ENCODE measurements at regions not wholly inside any gene's neighbourhood (a gene's known extent, or its start where the extent isn't known, plus 50 kb on each side); places are given as distances from the start of the nearest gene placed in this dataset.
A peak's percentile ranks its signal among the peaks of the same experiment; 100 is the strongest.

- CTCF ChIA-PET, result no interaction called here
- intact Hi-C loops (cut with micrococcal nuclease), result no loop called here
- H2BK5ac ChIP-seq (ENCODE audit: low read depth, low read length, poor library complexity, severe bottlenecking), result no peak overlapping the region
These were observed 50.3 kb upstream of the SNRK start for GRCh38 chr3:43236008-43236407.

More at GRCh38 chr3:43236008-43236407, 50.3 kb upstream of the SNRK start:
- no peaks in the 10 kb centered on the region for H3K36me3 ChIP-seq (ENCODE audit: control insufficient read depth, insufficient read depth, low read length)
- no peak overlapping the region for H3K23ac ChIP-seq (ENCODE audit: low read depth, low read length)
- no peak overlapping the region for H2AFZ ChIP-seq (replicated peaks; ENCODE audit: low read length, poor library complexity)
- no peak overlapping the region for H2BK20ac ChIP-seq (ENCODE audit: low read depth, low read length)
- H2AK5ac ChIP-seq (ENCODE audit: low read depth, low read length), result no peak overlapping the region
- in situ Hi-C loops (cut with MboI; ENCODE audit: low sequenced_read_pairs), result no loop called here
- no peak overlapping the region for H3K4me3 ChIP-seq (ENCODE audit: insufficient read depth, low read depth, low read length)
- no CpG with 5 or more reads among the region's 1 CpG for WGBS, 2 experiments (ENCODE audit: extremely low coverage in 2 of 2, insufficient read length in 1 of 2)
- H3K27me3 ChIP-seq (ENCODE audit: control insufficient read depth, insufficient read depth, low read length), result no peaks in the 10 kb centered on the region
- H4K5ac ChIP-seq (ENCODE audit: low read depth, low read length), result no peak overlapping the region
- H3K4ac ChIP-seq (ENCODE audit: low read depth, low read length), result no peak overlapping the region; the same call in 1 of the 2 replicates
- POLR2A ChIA-PET (ENCODE audit: unreplicated experiment), result no interaction called here
- H3K4me2 ChIP-seq (ENCODE audit: low read depth, low read length), result no peak overlapping the region
- H3K9me3 ChIP-seq (ENCODE audit: control insufficient read depth, insufficient read depth, low read length), result no peaks in the 10 kb centered on the region; the same call in 1 of the 2 replicates
- H4K20me1 ChIP-seq (ENCODE audit: insufficient read depth, low read length), result no peaks in the 10 kb centered on the region
- H3K14ac ChIP-seq (replicated peaks; ENCODE audit: low read depth, low read length), result no peak overlapping the region
- no peak overlapping the region for H4K8ac ChIP-seq (ENCODE audit: low read depth in 2 of 2, low read length in 2 of 2)
- no peak for TF ChIP-seq ELK1 (IDR thresholded peaks at IDR 0.05; ENCODE audit: borderline replicate concordance, low read depth, low read length)
- no peak for TF ChIP-seq RCOR1 (IDR thresholded peaks at IDR 0.05; ENCODE audit: insufficient replicate concordance, low read length)
- TF ChIP-seq POLR2A (IDR thresholded peaks at IDR 0.05; ENCODE audit: low read depth, low read length), result no peak
- no peak for TF ChIP-seq FOS (IDR thresholded peaks at IDR 0.05; ENCODE audit: low read depth, low read length)
- no peak for TF ChIP-seq CEBPB (IDR thresholded peaks at IDR 0.05; ENCODE audit: low read depth, low read length)
- no peak for TF ChIP-seq RFX5 (IDR thresholded peaks at IDR 0.05; ENCODE audit: low read depth, low read length)
- no peak for TF ChIP-seq USF2 (IDR thresholded peaks at IDR 0.05; ENCODE audit: low read depth, low read length)
- TF ChIP-seq RAD21 (IDR thresholded peaks at IDR 0.05; ENCODE audit: low read length), result no peak
- no peak for TF ChIP-seq SMC3 (IDR thresholded peaks at IDR 0.05; ENCODE audit: low read depth, low read length)
- no peak for TF ChIP-seq CHD1 (IDR thresholded peaks at IDR 0.05; ENCODE audit: low read depth, low read length)
- TF ChIP-seq MAZ (IDR thresholded peaks at IDR 0.05; ENCODE audit: borderline replicate concordance, low read depth, low read length), result no peak
- H2BK15ac ChIP-seq (ENCODE audit: low read depth, low read length), result no peak overlapping the region
- no peaks in the 10 kb centered on the region for H3K79me1 ChIP-seq (ENCODE audit: low read depth in 1 of 2, low read length in 2 of 2)
- H3K27ac ChIP-seq (ENCODE audit: insufficient read depth, low read length), result no peak overlapping the region
- ATAC-seq (ENCODE audit: low read depth) (no peak), DNase-seq (peak; percentile 37)
- no peak overlapping the region for H2BK120ac ChIP-seq (ENCODE audit: low read depth, low read length)
- no peak overlapping the region for H3K9ac ChIP-seq (ENCODE audit: low read depth, low read length)
- no peaks in the 10 kb centered on the region for H3K9me1 ChIP-seq (ENCODE audit: insufficient read depth, low read length)
- H3K56ac ChIP-seq (ENCODE audit: extremely low read depth, insufficient read depth, low read length), result no peak overlapping the region
- H4K91ac ChIP-seq (ENCODE audit: insufficient read depth, low read depth, low read length), result no peak overlapping the region
- no peak overlapping the region for H3K18ac ChIP-seq (ENCODE audit: low read depth, low read length)
- H2AK9ac ChIP-seq (replicated peaks; ENCODE audit: low read depth, low read length, poor library complexity), result no peak overlapping the region
- no TSS peak for BruUV-seq (replicated peaks)
- H3K4me1 ChIP-seq (ENCODE audit: control insufficient read depth, insufficient read depth, low read length), result peaks cover 11% of the 10 kb centered on the region
- dilution Hi-C loops (cut with HindIII; ENCODE audit: low sequenced_read_pairs, unreplicated experiment), result no loop called here

Data from IMR-90 (cell line).